ENCODE measurements at regions not wholly inside any gene's neighbourhood (a gene's known extent, or its start where the extent isn't known, plus 50 kb on each side); places are given as distances from the start of the nearest gene placed in this dataset.
"Not testable (repeated sequence)": the region's sequence is repeated elsewhere in the genome, so short reads cannot be mapped to it uniquely, and the experiment has no call there.

DNA sequence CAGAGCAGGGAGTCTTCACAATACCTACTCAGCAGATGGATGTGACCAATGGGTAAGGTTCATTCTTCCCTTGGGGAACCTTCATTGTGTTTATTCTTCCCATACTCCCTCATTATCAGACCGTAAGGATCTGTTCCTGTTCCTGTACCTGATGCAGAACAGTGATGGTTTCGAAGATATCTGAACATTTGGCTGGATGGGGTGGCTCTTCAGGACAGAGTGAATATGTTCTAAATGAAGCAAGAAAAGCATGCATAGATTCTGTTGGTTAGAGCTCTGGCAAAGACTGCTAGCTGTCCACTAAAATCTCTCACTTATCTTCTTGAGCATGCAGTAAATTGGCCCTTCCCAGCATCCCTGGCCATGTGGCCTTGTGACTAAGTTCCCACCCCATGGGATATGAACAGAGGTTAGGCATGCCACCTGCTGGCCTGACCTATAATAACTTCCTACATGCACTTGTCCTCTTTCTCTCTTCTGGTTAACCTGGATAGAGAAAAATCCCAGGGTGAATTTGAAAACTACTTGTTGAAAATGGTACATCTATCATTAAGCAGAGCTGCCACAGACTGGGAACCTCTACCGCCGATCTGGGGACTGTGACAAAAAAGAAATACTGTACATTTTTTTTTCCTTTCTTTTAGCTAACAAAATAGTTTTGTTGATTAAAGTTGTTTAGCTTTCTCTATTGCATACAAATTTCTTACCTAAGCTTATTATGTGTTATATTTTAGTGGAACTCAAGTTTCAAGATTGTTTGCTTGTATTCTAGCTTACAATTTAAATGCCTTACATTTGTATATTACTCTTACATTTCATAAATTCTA, 60.0 kb upstream of the BANK1 start:
- peak; percentile 61 for DNase-seq

GRCh38 chr4:101727238-101727637, 63.3 kb upstream of the BANK1 start:
- no peak for DNase-seq

- no peak for DNase-seq
Measured at GRCh38 chr4:101724093-101724492, 66.4 kb upstream of the BANK1 start.

DNA sequence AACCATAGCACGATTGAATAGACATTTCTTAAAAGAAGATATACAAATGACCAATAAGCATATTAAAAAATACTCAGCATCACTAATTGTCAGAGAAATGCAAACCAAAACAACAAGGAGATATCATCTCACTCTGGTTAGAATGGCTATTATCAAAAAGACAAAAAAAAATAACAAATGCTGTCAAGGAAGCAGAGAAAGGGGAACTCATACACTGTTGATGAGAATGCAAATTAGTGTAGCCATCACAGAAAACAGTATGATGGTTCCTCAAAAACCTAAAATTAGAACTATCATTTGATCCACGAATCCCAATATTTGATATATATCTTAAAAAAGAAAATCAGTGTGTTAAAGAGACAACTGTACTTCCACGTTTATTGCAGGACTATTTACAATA, 71.7 kb upstream of the BANK1 start:
- no peak for DNase-seq

- DNase-seq = no peak
Measured at GRCh38 chr4:101711590-101712260, 78.8 kb upstream of the BANK1 start.

DNA sequence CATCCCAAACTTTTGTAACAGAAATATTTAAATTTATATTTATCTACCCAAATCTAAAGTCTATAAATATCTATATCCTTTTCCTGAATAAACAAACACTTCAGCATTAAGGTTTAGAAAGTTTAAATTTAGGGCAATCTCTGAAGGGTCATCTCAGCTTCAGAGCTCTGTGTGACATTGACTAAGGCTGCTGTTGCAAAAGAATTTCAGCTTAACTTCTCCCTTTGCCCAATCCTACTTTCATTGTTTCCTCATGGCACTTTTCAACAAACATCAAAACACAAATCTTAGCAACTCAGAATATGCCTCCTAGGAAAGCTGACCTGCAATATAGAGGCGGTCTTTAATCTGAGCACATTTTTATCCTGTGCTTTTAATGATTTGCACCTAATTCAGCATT, 79.7 kb upstream of the BANK1 start:
- DNase-seq = no peak

GRCh38 chr4:101708293-101709039, 82.1 kb upstream of the BANK1 start:
- DNase-seq = no peak

DNA sequence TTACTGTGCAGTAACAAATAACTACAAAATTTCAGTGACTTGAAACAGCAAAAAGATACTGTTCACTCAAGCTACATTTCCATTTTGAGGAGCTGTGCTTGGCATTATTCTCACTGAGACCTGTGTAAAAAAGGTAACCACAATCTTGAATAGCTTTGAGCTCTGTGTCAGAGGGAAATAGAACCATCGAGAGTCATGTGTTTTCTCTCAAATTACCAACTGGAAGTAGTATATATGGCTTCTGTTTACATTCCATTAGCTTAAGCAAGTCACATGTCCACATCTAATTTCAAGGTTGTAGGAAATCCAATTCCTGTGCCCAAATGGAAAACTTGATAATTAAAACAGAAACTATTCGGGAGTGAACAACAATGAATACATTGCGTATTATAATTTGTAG, 82.9 kb upstream of the BANK1 start:
- no peak for DNase-seq

DNA sequence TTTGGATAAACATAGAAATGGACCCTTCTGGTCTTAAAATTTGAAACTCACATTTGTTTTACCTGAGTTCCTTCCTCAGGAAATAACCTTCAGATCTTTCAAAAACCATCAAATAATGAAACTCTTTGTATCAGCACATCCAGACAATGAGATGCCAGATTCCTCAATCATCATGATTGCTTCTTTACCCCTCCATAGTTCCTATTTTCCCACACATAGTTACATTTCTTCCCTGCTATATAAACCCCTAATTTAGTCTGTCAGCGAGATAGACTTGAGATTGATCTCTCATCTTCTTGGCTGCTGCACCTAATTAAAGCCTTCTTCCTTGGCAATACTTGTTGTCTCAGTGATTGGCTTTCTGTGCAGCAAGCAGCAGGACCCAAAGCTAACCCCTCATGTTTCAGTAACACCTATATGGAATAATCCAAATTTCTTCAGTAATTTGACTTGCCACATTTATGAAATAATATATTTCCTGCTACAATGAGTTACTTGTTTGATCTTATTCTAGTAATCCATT, 83.9 kb upstream of the BANK1 start:
- DNase-seq = no peak

GRCh38 chr4:101701551-101701950, 89.0 kb upstream of the BANK1 start:
- no peak for DNase-seq

DNA sequence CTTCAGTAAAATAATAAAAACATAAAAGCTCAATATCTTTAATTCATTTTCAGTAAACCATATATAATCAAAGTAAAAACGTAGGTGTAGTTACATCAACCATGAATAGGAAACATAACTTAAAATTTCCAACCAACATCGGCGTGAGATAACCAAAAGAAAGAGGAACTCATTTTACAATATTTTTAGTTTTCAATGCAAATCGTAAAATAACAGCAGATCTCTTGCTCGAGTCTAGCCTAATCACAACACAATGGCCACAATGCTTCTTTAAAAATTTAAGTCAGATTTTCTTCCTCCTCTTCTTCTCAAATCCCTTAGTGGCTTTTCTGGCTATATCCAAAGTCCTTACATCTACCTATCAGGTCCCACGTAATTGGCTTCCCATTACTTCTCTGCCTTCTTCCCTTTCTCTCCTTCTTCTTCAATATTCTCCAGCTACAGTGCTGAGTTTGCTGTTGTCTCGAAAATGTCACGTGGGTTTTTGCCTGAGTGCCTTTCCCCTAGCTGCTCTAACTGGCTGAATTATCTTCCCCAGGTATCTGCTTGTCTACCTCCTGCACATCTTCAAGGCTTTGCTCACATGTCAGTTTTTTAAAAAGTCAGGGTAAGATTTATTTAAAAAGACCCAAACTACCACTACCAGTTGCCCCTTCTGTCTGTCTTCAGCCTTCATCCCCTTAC, 90.9 kb upstream of the BANK1 start:
- DNase-seq = no peak

DNA sequence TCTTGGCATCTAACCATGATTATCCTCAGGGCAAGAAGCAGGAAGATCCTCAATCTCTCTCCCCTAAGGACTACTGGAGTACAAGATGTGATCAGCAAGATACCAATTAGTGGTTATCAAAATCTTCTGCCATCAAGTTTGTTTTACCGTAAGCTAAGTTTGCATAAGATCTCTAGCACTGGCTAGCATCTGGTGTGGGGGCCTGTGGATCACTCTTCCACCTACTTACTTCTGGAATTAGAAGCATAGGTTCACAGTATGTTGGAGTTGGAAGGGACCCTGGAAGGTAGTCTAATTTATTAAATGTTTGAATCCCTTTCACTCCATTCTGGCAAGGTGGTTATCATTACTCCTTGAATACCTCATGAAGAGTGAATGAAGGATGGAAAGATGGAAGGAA, 93.3 kb upstream of the BANK1 start:
- no peak for DNase-seq

GRCh38 chr4:101696276-101697010, 94.1 kb upstream of the BANK1 start:
- DNase-seq = no peak

- no peak for DNase-seq
Measured at GRCh38 chr4:101695176-101695575, 95.4 kb upstream of the BANK1 start.

- not testable (repeated sequence) for DNase-seq
Measured at GRCh38 chr4:101694403-101694802, 96.1 kb upstream of the BANK1 start.

GRCh38 chr4:101693842-101694398, 96.6 kb upstream of the BANK1 start:
- DNase-seq = no peak

GRCh38 chr4:101689220-101689619, 101.3 kb upstream of the BANK1 start:
- no peak for DNase-seq

GRCh38 chr4:101685126-101685525, 105.4 kb upstream of the BANK1 start:
- DNase-seq = no peak

GRCh38 chr4:101682946-101683345, 107.6 kb upstream of the BANK1 start:
- DNase-seq = no peak

DNA sequence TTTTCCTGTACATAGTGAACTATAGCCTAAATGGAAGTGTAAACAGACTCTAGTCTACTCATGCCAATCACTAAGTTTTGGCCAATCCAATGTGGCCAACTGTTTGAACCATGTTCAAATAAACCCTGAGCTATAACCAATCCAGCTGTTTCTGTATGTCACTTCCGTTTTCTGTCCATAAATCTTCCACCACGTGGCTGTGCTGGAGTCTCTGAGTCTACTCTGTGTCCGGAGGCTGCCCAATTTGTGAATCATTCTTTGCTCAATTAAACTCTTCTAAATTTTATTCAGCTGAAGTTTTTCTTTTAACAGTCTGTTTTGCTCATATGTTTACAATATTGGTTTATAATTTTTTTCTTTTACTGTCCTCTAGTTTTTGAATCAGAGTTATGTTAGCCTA, 112.3 kb upstream of the BANK1 start:
- DNase-seq = no peak

DNA sequence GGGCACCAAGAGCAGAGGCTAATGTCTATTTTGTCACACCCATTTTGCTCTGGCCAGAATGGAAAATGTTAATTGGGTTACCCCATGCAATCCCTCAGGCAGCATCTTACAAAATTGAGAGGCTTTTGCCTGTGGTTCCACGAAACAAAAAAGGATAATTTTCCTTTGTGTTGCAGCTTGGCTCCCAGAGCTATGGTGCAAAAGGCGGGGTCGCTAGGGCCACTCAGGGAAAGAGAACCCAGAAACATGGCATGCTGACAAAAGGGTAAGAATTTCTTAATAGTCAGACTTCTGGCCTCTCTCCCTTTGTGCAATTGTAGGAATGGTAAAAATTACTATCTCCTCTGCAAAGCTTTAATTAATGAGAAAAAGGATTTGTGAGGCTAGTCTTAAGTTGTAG, 119.6 kb upstream of the BANK1 start:
- no peak for DNase-seq

DNA sequence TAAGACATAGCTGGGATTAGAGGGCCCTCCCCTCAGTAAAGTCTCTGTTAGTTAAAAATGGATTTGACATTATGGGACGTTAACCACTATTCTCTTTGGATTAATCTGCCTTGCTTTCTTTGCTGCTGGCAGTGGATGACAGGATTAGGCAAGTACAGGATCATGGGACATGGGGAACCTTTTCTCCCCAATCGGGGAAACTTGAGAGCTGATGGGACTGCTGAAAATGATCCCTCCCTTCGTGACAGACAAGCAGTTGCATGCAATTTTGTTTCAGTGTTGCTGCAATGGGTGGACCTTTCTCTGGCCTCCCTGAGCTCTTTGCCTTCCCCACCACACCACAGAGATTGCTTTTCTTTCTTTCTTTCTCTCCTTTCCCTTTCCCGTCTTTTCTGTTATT, 120.2 kb upstream of the BANK1 start:
- DNase-seq = no peak

Data from stimulated activated CD8-positive, alpha-beta memory T cell treated with anti-CD3 and anti-CD28 coated beads, Interleukin-4, amount 100 ng/mL, for 48 hours (primary cell).